ENCODE measurements at regions not wholly inside any gene's neighbourhood (a gene's known extent, or its start where the extent isn't known, plus 50 kb on each side); places are given as distances from the start of the nearest gene placed in this dataset.
A peak's percentile ranks its signal among the peaks of the same experiment; 100 is the strongest.

- DNase-seq (ENCODE audit: low spot score) = no peak
Observed at GRCh38 chr3:141669434-141669833, 68.7 kb upstream of the RNF7 start.

GRCh38 chr3:141677701-141678100, 60.4 kb upstream of the RNF7 start:
- no peak for DNase-seq (ENCODE audit: low spot score)

GRCh38 chr3:141680620-141681389, 57.3 kb upstream of the RNF7 start:
- DNase-seq (ENCODE audit: low spot score) = peak; percentile 46

- no peak for DNase-seq (ENCODE audit: low spot score)
Observed at GRCh38 chr3:141681390-141681780, 56.7 kb upstream of the RNF7 start.

- DNase-seq (ENCODE audit: low spot score) = no peak
Observed at GRCh38 chr3:141682007-141682406, 56.1 kb upstream of the RNF7 start.

- DNase-seq (ENCODE audit: low spot score) = no peak
Observed at GRCh38 chr3:141682921-141683320, 55.2 kb upstream of the RNF7 start.

GRCh38 chr3:141684758-141685157, 53.3 kb upstream of the RNF7 start:
- no peak for DNase-seq (ENCODE audit: low spot score)

- peak; percentile 86 for DNase-seq (ENCODE audit: low spot score)
Observed at GRCh38 chr3:141686466-141687291, 51.4 kb upstream of the RNF7 start.
